H1 (cell line): ENCODE measurements at regions not wholly inside any gene's neighbourhood (a gene's known extent, or its start where the extent isn't known, plus 50 kb on each side); places are given as distances from the start of the nearest gene placed in this dataset.

Experiments used
- CBX8 ChIP-seq: fragments of 300-800, 300-1000 bp; sonication (generic); IDR thresholded peaks from 2 replicates; pipeline ENCODE4 v1.7.1; 2016; ENCODE audit warnings: low read depth, low read length, borderline replicate concordance
- EZH2 ChIP-seq: fragments of 200-600 bp; sonication (generic); IDR thresholded peaks from 2 replicates; pipeline ENCODE4 v1.7.1; 2012; ENCODE audit warnings: low read depth, mild to moderate bottlenecking, moderate library complexity, low read length, inconsistent platforms; ENCODE audit not compliant: severe bottlenecking
- RNF2 ChIP-seq: fragments of 200-900, 300-1000 bp; sonication (generic); IDR thresholded peaks from 2 replicates; pipeline ENCODE4 v1.7.1; 2016; ENCODE audit warnings: borderline replicate concordance, low read depth, mild to moderate bottlenecking, antibody characterized with exemption, low read length; ENCODE audit not compliant: poor library complexity, severe bottlenecking; ENCODE audit errors: missing control alignments
- SRF ChIP-seq: IDR thresholded peaks from 2 replicates; pipeline ENCODE4 v1.6.1; 2011; ENCODE audit warnings: mild to moderate bottlenecking, low read depth, low read length, moderate library complexity
- TAF1 ChIP-seq: IDR thresholded peaks from 2 replicates; pipeline ENCODE4 v1.6.1; 2011; ENCODE audit warnings: mild to moderate bottlenecking, low read depth, low read length
- TF ChIP-seq, protein P1 (sequence below): fragments of 300-600 bp; sonication (generic); IDR thresholded peaks from 2 replicates; pipeline ENCODE4 v1.7.1; 2012; ENCODE audit warnings: low read length, moderate library complexity, mild to moderate bottlenecking, inconsistent platforms; ENCODE audit not compliant: insufficient replicate concordance

DNA sequence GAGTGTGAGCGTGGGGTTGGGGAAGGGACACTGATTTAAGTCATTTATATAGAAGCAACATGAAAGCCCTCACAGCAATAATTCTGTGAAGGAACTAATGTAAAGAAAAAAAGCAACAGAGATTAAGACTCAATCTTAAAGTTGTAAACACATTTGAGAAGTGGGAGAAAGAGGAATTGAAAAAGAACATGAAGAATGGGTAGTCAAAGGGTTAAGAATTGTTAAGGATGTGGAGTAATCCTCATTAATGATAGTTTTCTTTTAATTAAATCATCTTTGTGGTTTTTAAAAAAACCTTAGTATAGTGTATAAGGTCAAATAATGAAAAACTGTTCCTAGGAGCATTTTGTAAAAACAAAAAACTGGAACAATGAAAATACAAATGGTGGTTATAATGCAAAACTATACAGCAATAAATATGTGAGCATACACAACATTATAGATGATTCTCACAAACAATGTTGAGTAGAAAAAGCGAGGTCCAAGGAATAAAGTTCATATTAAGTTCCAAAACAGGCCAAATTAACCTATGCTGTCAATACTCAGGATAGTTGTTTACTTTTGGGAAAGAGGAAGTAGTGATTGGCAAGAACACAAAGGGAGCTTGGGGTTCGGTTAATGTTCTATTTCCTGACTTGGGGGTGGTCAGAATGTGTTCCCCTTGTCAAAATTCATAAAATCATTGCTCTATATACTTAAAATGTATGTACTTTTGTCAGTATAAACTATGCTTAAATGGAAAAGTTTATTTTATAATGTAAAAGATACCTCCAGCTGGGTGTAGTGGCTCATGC lies 120.4 kb upstream of the ATF7IP start (continued):
- TF ChIP-seq, protein P1, sequence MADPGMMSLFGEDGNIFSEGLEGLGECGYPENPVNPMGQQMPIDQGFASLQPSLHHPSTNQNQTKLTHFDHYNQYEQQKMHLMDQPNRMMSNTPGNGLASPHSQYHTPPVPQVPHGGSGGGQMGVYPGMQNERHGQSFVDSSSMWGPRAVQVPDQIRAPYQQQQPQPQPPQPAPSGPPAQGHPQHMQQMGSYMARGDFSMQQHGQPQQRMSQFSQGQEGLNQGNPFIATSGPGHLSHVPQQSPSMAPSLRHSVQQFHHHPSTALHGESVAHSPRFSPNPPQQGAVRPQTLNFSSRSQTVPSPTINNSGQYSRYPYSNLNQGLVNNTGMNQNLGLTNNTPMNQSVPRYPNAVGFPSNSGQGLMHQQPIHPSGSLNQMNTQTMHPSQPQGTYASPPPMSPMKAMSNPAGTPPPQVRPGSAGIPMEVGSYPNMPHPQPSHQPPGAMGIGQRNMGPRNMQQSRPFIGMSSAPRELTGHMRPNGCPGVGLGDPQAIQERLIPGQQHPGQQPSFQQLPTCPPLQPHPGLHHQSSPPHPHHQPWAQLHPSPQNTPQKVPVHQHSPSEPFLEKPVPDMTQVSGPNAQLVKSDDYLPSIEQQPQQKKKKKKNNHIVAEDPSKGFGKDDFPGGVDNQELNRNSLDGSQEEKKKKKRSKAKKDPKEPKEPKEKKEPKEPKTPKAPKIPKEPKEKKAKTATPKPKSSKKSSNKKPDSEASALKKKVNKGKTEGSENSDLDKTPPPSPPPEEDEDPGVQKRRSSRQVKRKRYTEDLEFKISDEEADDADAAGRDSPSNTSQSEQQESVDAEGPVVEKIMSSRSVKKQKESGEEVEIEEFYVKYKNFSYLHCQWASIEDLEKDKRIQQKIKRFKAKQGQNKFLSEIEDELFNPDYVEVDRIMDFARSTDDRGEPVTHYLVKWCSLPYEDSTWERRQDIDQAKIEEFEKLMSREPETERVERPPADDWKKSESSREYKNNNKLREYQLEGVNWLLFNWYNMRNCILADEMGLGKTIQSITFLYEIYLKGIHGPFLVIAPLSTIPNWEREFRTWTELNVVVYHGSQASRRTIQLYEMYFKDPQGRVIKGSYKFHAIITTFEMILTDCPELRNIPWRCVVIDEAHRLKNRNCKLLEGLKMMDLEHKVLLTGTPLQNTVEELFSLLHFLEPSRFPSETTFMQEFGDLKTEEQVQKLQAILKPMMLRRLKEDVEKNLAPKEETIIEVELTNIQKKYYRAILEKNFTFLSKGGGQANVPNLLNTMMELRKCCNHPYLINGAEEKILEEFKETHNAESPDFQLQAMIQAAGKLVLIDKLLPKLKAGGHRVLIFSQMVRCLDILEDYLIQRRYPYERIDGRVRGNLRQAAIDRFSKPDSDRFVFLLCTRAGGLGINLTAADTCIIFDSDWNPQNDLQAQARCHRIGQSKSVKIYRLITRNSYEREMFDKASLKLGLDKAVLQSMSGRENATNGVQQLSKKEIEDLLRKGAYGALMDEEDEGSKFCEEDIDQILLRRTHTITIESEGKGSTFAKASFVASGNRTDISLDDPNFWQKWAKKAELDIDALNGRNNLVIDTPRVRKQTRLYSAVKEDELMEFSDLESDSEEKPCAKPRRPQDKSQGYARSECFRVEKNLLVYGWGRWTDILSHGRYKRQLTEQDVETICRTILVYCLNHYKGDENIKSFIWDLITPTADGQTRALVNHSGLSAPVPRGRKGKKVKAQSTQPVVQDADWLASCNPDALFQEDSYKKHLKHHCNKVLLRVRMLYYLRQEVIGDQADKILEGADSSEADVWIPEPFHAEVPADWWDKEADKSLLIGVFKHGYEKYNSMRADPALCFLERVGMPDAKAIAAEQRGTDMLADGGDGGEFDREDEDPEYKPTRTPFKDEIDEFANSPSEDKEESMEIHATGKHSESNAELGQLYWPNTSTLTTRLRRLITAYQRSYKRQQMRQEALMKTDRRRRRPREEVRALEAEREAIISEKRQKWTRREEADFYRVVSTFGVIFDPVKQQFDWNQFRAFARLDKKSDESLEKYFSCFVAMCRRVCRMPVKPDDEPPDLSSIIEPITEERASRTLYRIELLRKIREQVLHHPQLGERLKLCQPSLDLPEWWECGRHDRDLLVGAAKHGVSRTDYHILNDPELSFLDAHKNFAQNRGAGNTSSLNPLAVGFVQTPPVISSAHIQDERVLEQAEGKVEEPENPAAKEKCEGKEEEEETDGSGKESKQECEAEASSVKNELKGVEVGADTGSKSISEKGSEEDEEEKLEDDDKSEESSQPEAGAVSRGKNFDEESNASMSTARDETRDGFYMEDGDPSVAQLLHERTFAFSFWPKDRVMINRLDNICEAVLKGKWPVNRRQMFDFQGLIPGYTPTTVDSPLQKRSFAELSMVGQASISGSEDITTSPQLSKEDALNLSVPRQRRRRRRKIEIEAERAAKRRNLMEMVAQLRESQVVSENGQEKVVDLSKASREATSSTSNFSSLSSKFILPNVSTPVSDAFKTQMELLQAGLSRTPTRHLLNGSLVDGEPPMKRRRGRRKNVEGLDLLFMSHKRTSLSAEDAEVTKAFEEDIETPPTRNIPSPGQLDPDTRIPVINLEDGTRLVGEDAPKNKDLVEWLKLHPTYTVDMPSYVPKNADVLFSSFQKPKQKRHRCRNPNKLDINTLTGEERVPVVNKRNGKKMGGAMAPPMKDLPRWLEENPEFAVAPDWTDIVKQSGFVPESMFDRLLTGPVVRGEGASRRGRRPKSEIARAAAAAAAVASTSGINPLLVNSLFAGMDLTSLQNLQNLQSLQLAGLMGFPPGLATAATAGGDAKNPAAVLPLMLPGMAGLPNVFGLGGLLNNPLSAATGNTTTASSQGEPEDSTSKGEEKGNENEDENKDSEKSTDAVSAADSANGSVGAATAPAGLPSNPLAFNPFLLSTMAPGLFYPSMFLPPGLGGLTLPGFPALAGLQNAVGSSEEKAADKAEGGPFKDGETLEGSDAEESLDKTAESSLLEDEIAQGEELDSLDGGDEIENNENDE: no peak
- TF ChIP-seq TAF1 (no peak), CBX8 (no peak), SRF (no peak), RNF2 (no peak), EZH2 (no peak)
